Activated CD8-positive, alpha-beta T cell treated with anti-CD3 and anti-CD28 coated beads for 36 hours (primary cell): ENCODE measurements at regions not wholly inside any gene's neighbourhood (a gene's known extent, or its start where the extent isn't known, plus 50 kb on each side); places are given as distances from the start of the nearest gene placed in this dataset.

Experiments used
- ATAC-seq: fragments of 200-7000 bp; cut with Tn5 transposase; one replicate; pipeline ENCODE4 v1.10.0; 2021; ENCODE audit warnings: mild to moderate bottlenecking, moderate library complexity
- CTCF ChIA-PET: fragments of 350-600 bp; sonication (Branson Sonifier 250); formaldehyde crosslinking; loops from one replicate; lab custom pipeline; 2021; ENCODE audit warnings: antibody characterized with exemption; lab: Charles Lee
- POLR2A ChIA-PET: fragments of 350-600 bp; sonication (Branson Sonifier 250); formaldehyde crosslinking; loops from one replicate; lab custom pipeline; 2021; ENCODE audit warnings: antibody characterized with exemption; lab: Charles Lee
- DNase-seq: peaks from one replicate; pipeline ENCODE4 v3.0.0-alpha.2; 2020
- H3K27ac Mint-ChIP-seq: one replicate; pipeline ENCODE4 v1.8.0; 2021; ENCODE audit warnings: mild to moderate bottlenecking, mixed read lengths
- H3K27me3 Mint-ChIP-seq: one replicate; pipeline ENCODE4 v1.8.0; 2021; ENCODE audit warnings: mixed read lengths
- H3K36me3 Mint-ChIP-seq: one replicate; pipeline ENCODE4 v1.8.0; 2021; ENCODE audit warnings: low read depth, mixed read lengths
- H3K4me1 Mint-ChIP-seq: one replicate; pipeline ENCODE4 v1.8.0; 2021; ENCODE audit warnings: low read depth, mixed read lengths
- H3K4me3 Mint-ChIP-seq: one replicate; pipeline ENCODE4 v1.8.0; 2021; ENCODE audit warnings: mild to moderate bottlenecking, moderate library complexity, mixed read lengths
- H3K9me3 Mint-ChIP-seq: one replicate; pipeline ENCODE4 v1.8.0; 2021; ENCODE audit warnings: mixed read lengths
- CTCF ChIP-seq: fragments of 200-600 bp; IDR thresholded peaks from one replicate; pipeline ENCODE4 v1.8.0; 2022; ENCODE audit warnings: antibody characterized with exemption, mild to moderate bottlenecking
- intact Hi-C: fragments of 100-400 bp; cut with micrococcal nuclease; formaldehyde crosslinking; loops from one replicate; pipeline ENCODE4 v1.10.0; 2022

GRCh38 chr17:69872675-69873262 lies 202.3 kb upstream of the KCNJ16 start:
- intact Hi-C loops = no loop called here
- CTCF ChIA-PET = no interaction called here

GRCh38 chr17:69874175-69874670 lies 200.8 kb upstream of the KCNJ16 start:
- ATAC-seq (no peak), DNase-seq (no peak)
- Mint-ChIP-seq H3K27ac (no peak overlapping the region), H3K36me3 (no peaks in the 10 kb centered on the region), H3K4me3 (no peak overlapping the region), H3K4me1 (no peaks in the 10 kb centered on the region), H3K27me3 (no peaks in the 10 kb centered on the region), H3K9me3 (no peaks in the 10 kb centered on the region)
- intact Hi-C loops = no loop called here
- no peak for TF ChIP-seq CTCF
- POLR2A ChIA-PET = no interaction called here
- CTCF ChIA-PET = no interaction called here

More at GRCh38 chr17:69872675-69873262, 202.3 kb upstream of the KCNJ16 start:
- POLR2A ChIA-PET = no interaction called here
- H3K27ac Mint-ChIP-seq = no peak overlapping the region
- no peak for DNase-seq
- no peaks in the 10 kb centered on the region for H3K4me1 Mint-ChIP-seq
- no peak for ATAC-seq
- no peaks in the 10 kb centered on the region for H3K36me3 Mint-ChIP-seq
- no peak for TF ChIP-seq CTCF
- no peaks in the 10 kb centered on the region for H3K27me3 Mint-ChIP-seq
- no peak overlapping the region for H3K4me3 Mint-ChIP-seq
- no peaks in the 10 kb centered on the region for H3K9me3 Mint-ChIP-seq

GRCh38 chr17:69876757-69877156 lies 198.3 kb upstream of the KCNJ16 start:
- Mint-ChIP-seq H3K36me3 (no peaks in the 10 kb centered on the region), H3K4me3 (no peak overlapping the region), H3K9me3 (no peaks in the 10 kb centered on the region), H3K27ac (no peak overlapping the region), H3K27me3 (no peaks in the 10 kb centered on the region), H3K4me1 (no peaks in the 10 kb centered on the region)
- ChIA-PET CTCF (no interaction called here), POLR2A (no interaction called here)
- ATAC-seq (no peak), DNase-seq (no peak)
- TF ChIP-seq CTCF = no peak
- intact Hi-C loops = no loop called here

- no peak overlapping the region for H3K4me3 Mint-ChIP-seq
- H3K9me3 Mint-ChIP-seq = no peaks in the 10 kb centered on the region
- no peaks in the 10 kb centered on the region for H3K27me3 Mint-ChIP-seq
- ChIA-PET CTCF (no interaction called here), POLR2A (no interaction called here)
- DNase-seq = no peak
- intact Hi-C loops = no loop called here
- no peaks in the 10 kb centered on the region for H3K36me3 Mint-ChIP-seq
- no peak overlapping the region for H3K27ac Mint-ChIP-seq
- no peak for TF ChIP-seq CTCF
- no peaks in the 10 kb centered on the region for H3K4me1 Mint-ChIP-seq
- ATAC-seq = no peak
Observed at GRCh38 chr17:69878661-69879060, 196.4 kb upstream of the KCNJ16 start.

- DNase-seq = no peak
- no peak for TF ChIP-seq CTCF
- Mint-ChIP-seq H3K4me1 (no peaks in the 10 kb centered on the region), H3K9me3 (no peaks in the 10 kb centered on the region), H3K4me3 (no peak overlapping the region), H3K27me3 (no peaks in the 10 kb centered on the region), H3K27ac (no peak overlapping the region), H3K36me3 (no peaks in the 10 kb centered on the region)
- ATAC-seq = no peak
- intact Hi-C loops = no loop called here
- CTCF ChIA-PET = no interaction called here
- POLR2A ChIA-PET = interaction anchor here (0.6 kb wide), 1 partner anchor 710 kb away, joined by 3 read pairs; no protein-coding TSS in a partner anchor
Observed at GRCh38 chr17:69879576-69879975, 195.4 kb upstream of the KCNJ16 start.
